GM23338 (cell line): ENCODE measurements at regions not wholly inside any gene's neighbourhood (a gene's known extent, or its start where the extent isn't known, plus 50 kb on each side); places are given as distances from the start of the nearest gene placed in this dataset.

Experiments
- ATAC-seq: fragments of 200-7000 bp; cut with Tn5 transposase; 3 replicates; pipeline ENCODE4 v1.9.1; 2020
- DNase-seq: peaks from one replicate; pipeline ENCODE4 v3.0.0-alpha.2; 2015; ENCODE audit warnings: low spot score
- H2AFZ ChIP-seq: fragments of 200-600 bp; sonication (generic); 2 replicates; pipeline ENCODE4 v1.8.0; 2016; ENCODE audit warnings: antibody characterized with exemption, mild to moderate bottlenecking, moderate library complexity
- H3F3A ChIP-seq: fragments of 200-600 bp; sonication (generic); replicated peaks from 2 replicates; pipeline ENCODE4 v1.8.0; 2017; ENCODE audit warnings: antibody characterized with exemption, mixed run types, low read depth
- H3K27ac ChIP-seq: fragments of 200-600 bp; sonication (generic); 2 replicates; pipeline ENCODE4 v1.6.1; 2016; ENCODE audit warnings: low read depth
- H3K27me3 ChIP-seq: fragments of 200-600 bp; sonication (generic); 2 replicates; pipeline ENCODE4 v1.8.0; 2016; ENCODE audit warnings: mild to moderate bottlenecking, mixed run types, moderate library complexity; ENCODE audit not compliant: insufficient read depth
- H3K36me3 ChIP-seq: fragments of 200-600 bp; sonication (generic); 2 replicates; pipeline ENCODE4 v1.8.0; 2016; ENCODE audit warnings: mild to moderate bottlenecking; ENCODE audit not compliant: insufficient read depth
- H3K4me1 ChIP-seq: fragments of 200-600 bp; sonication (generic); 2 replicates; pipeline ENCODE4 v1.8.0; 2016; ENCODE audit warnings: mild to moderate bottlenecking, moderate library complexity; ENCODE audit not compliant: insufficient read depth
- H3K4me2 ChIP-seq: fragments of 200-600 bp; sonication (generic); 2 replicates; pipeline ENCODE4 v1.7.1; 2017; ENCODE audit warnings: mixed run types
- H3K4me3 ChIP-seq: fragments of 200-600 bp; sonication (generic); 2 replicates; pipeline ENCODE4 v1.6.1; 2016; ENCODE audit warnings: mixed run types
- H3K79me2 ChIP-seq: fragments of 200-600 bp; sonication (generic); replicated peaks from 2 replicates; pipeline ENCODE4 v1.8.0; 2017; ENCODE audit warnings: mild to moderate bottlenecking; ENCODE audit not compliant: insufficient read depth
- H3K9me2 ChIP-seq: fragments of 200-600 bp; sonication (generic); 2 replicates; pipeline ENCODE4 v1.8.0; 2017; ENCODE audit not compliant: insufficient read depth
- H4K20me1 ChIP-seq: fragments of 200-600 bp; sonication (generic); replicated peaks from 2 replicates; pipeline ENCODE4 v1.8.0; 2017; ENCODE audit warnings: mild to moderate bottlenecking; ENCODE audit not compliant: insufficient read depth
- H3K27ac Mint-ChIP-seq: 2 replicates; pipeline ENCODE4 v1.8.0; 2020; ENCODE audit warnings: inconsistent platforms, mild to moderate bottlenecking, moderate library complexity, mixed read lengths
- H3K27me3 Mint-ChIP-seq: 3 replicates; pipeline ENCODE4 v1.8.0; 2022; ENCODE audit warnings: low read depth, mild to moderate bottlenecking, moderate library complexity, mixed read lengths, inconsistent platforms; ENCODE audit not compliant: insufficient read depth, poor library complexity
- H3K36me3 Mint-ChIP-seq: 3 replicates; pipeline ENCODE4 v1.8.0; 2021; ENCODE audit warnings: low read depth, mild to moderate bottlenecking, inconsistent platforms, moderate library complexity, mixed read lengths
- H3K4me1 Mint-ChIP-seq: 3 replicates; pipeline ENCODE4 v1.8.0; 2020; ENCODE audit warnings: mild to moderate bottlenecking, inconsistent platforms, mixed read lengths
- H3K4me3 Mint-ChIP-seq: 3 replicates; pipeline ENCODE4 v1.8.0; 2021; ENCODE audit warnings: moderate library complexity, mild to moderate bottlenecking, inconsistent platforms, mixed read lengths
- H3K9me3 Mint-ChIP-seq: 3 replicates; pipeline ENCODE4 v1.8.0; 2020; ENCODE audit warnings: moderate library complexity, mild to moderate bottlenecking, inconsistent platforms, mixed read lengths
- CREB1 ChIP-seq: fragments of 250-450 bp; sonication (Bioruptor Pico); IDR thresholded peaks from 2 replicates; pipeline ENCODE4 v1.5.0; 2020; ENCODE audit warnings: low read depth, mild to moderate bottlenecking, moderate library complexity
- CTCF ChIP-seq, 2 experiments: fragments of 200-600 bp in 1 of 2; sonication (generic) in 1 of 2; conservative IDR thresholded peaks; 2 replicates each; pipeline versions ENCODE4 v1.5.1 to v1.6.1; 2016 to 2017; ENCODE audit warnings: antibody characterized with exemption in 2 of 2, low read depth in 2 of 2, mild to moderate bottlenecking in 2 of 2, moderate library complexity in 1 of 2
- EZH2 ChIP-seq: fragments of 200-600 bp; sonication (generic); IDR thresholded peaks from one replicate; pipeline ENCODE4 v1.8.0; 2017; ENCODE audit warnings: antibody characterized with exemption, mild to moderate bottlenecking, low read depth; ENCODE audit not compliant: unreplicated experiment
- EZH2phosphoT487 ChIP-seq: fragments of 200-600 bp; sonication (generic); IDR thresholded peaks from one replicate; pipeline ENCODE4 v1.8.1; 2018; ENCODE audit warnings: antibody characterized with exemption; ENCODE audit not compliant: unreplicated experiment
- JUNB ChIP-seq: IDR thresholded peaks from one replicate; pipeline ENCODE4 v1.6.1; 2016; ENCODE audit warnings: antibody characterized with exemption; ENCODE audit not compliant: unreplicated experiment
- NANOG ChIP-seq: IDR thresholded peaks from 2 replicates; pipeline ENCODE4 v1.6.1; 2016; ENCODE audit warnings: antibody characterized with exemption, borderline replicate concordance
- POLR2AphosphoS5 ChIP-seq: IDR thresholded peaks from 2 replicates; pipeline ENCODE4 v1.6.1; 2016; ENCODE audit warnings: antibody characterized with exemption, low read depth
- STAT1 ChIP-seq: IDR thresholded peaks from one replicate; pipeline ENCODE4 v1.6.1; 2016; ENCODE audit warnings: antibody characterized with exemption; ENCODE audit not compliant: unreplicated experiment
- ZNF114 ChIP-seq: fragments of 250-450 bp; sonication (Bioruptor Pico); IDR thresholded peaks from 2 replicates; pipeline ENCODE4 v1.5.0; 2020; ENCODE audit warnings: mild to moderate bottlenecking, moderate library complexity
- ZNF331 ChIP-seq: fragments of 250-450 bp; sonication (Bioruptor Pico); IDR thresholded peaks from 2 replicates; pipeline ENCODE4 v1.5.0; 2020; ENCODE audit warnings: low read depth, mild to moderate bottlenecking, moderate library complexity
- TF ChIP-seq, protein P1 (sequence below): IDR thresholded peaks from one replicate; pipeline ENCODE4 v1.6.1; 2018; ENCODE audit warnings: antibody characterized with exemption; ENCODE audit not compliant: unreplicated experiment
- TF ChIP-seq, protein P2 (sequence below): IDR thresholded peaks from 2 replicates; pipeline ENCODE4 v1.6.1; 2016; ENCODE audit warnings: antibody characterized with exemption
- TF ChIP-seq, protein P3 (sequence below): fragments of 250-450 bp; sonication (Bioruptor Pico); IDR thresholded peaks from 2 replicates; pipeline ENCODE4 v1.5.0; 2020; ENCODE audit warnings: mild to moderate bottlenecking, moderate library complexity

DNA sequence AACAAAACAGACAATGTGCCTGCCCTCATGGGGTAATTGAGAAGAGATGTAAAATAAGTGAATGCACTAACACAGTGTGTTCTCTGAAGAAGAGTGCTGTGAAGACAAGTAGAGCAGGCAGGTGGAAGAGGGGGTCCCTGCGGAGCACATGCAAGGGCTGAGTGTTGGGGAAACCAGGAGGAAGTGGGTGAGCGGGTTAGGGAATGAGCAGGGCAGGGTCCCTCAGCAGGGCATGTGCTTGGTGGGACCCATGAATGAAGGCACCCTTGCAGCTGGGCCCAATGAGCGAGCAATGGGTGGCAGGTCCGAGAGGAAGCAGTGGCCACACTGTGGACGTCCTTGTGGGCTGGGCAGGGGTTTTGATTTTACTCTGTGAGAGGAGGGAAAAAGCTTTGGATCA is 376.6 kb upstream of the COBL start:
- Histone ChIP-seq H3K27me3 (no peaks in the 10 kb centered on the region), H3K36me3 (no peaks in the 10 kb centered on the region), H3K27ac (no peak overlapping the region), H3K9me2 (0 out of 2 replicates have a peak, but pooled peaks cover 2% of the 10 kb centered on the region), H3K4me1 (no peaks in the 10 kb centered on the region; the same call in 1 of the 2 replicates), H3K4me2 (no peak overlapping the region), H3K4me3 (no peak overlapping the region), H4K20me1 (no peaks in the 10 kb centered on the region), H2AFZ (no peak overlapping the region), H3K79me2 (no peaks in the 10 kb centered on the region), H3F3A (no peaks in the 10 kb centered on the region)
- Mint-ChIP-seq H3K4me1 (peaks cover 7% of the 10 kb centered on the region; the same call in 2 of the 3 replicates), H3K27ac (peak overlapping the region; percentile 23; the same call in 1 of the 2 replicates), H3K9me3 (no peaks in the 10 kb centered on the region), H3K36me3 (no peaks in the 10 kb centered on the region), H3K4me3 (no peak overlapping the region), H3K27me3 (no peaks in the 10 kb centered on the region)
- TF ChIP-seq ZNF331 (CRISPR knock-in tag) (no peak), CREB1 (no peak), JUNB (no peak), ZNF114 (CRISPR knock-in tag) (no peak), NANOG (no peak), EZH2 (no peak), STAT1 (no peak), CTCF (conservative IDR thresholded peaks at IDR 0.05; ENCODE audit: low read depth in 2 of 2) (no peak), EZH2phosphoT487 (no peak), POLR2AphosphoS5 (no peak)
- TF ChIP-seq, protein P1, sequence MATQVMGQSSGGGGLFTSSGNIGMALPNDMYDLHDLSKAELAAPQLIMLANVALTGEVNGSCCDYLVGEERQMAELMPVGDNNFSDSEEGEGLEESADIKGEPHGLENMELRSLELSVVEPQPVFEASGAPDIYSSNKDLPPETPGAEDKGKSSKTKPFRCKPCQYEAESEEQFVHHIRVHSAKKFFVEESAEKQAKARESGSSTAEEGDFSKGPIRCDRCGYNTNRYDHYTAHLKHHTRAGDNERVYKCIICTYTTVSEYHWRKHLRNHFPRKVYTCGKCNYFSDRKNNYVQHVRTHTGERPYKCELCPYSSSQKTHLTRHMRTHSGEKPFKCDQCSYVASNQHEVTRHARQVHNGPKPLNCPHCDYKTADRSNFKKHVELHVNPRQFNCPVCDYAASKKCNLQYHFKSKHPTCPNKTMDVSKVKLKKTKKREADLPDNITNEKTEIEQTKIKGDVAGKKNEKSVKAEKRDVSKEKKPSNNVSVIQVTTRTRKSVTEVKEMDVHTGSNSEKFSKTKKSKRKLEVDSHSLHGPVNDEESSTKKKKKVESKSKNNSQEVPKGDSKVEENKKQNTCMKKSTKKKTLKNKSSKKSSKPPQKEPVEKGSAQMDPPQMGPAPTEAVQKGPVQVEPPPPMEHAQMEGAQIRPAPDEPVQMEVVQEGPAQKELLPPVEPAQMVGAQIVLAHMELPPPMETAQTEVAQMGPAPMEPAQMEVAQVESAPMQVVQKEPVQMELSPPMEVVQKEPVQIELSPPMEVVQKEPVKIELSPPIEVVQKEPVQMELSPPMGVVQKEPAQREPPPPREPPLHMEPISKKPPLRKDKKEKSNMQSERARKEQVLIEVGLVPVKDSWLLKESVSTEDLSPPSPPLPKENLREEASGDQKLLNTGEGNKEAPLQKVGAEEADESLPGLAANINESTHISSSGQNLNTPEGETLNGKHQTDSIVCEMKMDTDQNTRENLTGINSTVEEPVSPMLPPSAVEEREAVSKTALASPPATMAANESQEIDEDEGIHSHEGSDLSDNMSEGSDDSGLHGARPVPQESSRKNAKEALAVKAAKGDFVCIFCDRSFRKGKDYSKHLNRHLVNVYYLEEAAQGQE, result no peak
- TF ChIP-seq, protein P2, sequence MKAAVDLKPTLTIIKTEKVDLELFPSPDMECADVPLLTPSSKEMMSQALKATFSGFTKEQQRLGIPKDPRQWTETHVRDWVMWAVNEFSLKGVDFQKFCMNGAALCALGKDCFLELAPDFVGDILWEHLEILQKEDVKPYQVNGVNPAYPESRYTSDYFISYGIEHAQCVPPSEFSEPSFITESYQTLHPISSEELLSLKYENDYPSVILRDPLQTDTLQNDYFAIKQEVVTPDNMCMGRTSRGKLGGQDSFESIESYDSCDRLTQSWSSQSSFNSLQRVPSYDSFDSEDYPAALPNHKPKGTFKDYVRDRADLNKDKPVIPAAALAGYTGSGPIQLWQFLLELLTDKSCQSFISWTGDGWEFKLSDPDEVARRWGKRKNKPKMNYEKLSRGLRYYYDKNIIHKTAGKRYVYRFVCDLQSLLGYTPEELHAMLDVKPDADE, result no peak
- TF ChIP-seq, protein P3, sequence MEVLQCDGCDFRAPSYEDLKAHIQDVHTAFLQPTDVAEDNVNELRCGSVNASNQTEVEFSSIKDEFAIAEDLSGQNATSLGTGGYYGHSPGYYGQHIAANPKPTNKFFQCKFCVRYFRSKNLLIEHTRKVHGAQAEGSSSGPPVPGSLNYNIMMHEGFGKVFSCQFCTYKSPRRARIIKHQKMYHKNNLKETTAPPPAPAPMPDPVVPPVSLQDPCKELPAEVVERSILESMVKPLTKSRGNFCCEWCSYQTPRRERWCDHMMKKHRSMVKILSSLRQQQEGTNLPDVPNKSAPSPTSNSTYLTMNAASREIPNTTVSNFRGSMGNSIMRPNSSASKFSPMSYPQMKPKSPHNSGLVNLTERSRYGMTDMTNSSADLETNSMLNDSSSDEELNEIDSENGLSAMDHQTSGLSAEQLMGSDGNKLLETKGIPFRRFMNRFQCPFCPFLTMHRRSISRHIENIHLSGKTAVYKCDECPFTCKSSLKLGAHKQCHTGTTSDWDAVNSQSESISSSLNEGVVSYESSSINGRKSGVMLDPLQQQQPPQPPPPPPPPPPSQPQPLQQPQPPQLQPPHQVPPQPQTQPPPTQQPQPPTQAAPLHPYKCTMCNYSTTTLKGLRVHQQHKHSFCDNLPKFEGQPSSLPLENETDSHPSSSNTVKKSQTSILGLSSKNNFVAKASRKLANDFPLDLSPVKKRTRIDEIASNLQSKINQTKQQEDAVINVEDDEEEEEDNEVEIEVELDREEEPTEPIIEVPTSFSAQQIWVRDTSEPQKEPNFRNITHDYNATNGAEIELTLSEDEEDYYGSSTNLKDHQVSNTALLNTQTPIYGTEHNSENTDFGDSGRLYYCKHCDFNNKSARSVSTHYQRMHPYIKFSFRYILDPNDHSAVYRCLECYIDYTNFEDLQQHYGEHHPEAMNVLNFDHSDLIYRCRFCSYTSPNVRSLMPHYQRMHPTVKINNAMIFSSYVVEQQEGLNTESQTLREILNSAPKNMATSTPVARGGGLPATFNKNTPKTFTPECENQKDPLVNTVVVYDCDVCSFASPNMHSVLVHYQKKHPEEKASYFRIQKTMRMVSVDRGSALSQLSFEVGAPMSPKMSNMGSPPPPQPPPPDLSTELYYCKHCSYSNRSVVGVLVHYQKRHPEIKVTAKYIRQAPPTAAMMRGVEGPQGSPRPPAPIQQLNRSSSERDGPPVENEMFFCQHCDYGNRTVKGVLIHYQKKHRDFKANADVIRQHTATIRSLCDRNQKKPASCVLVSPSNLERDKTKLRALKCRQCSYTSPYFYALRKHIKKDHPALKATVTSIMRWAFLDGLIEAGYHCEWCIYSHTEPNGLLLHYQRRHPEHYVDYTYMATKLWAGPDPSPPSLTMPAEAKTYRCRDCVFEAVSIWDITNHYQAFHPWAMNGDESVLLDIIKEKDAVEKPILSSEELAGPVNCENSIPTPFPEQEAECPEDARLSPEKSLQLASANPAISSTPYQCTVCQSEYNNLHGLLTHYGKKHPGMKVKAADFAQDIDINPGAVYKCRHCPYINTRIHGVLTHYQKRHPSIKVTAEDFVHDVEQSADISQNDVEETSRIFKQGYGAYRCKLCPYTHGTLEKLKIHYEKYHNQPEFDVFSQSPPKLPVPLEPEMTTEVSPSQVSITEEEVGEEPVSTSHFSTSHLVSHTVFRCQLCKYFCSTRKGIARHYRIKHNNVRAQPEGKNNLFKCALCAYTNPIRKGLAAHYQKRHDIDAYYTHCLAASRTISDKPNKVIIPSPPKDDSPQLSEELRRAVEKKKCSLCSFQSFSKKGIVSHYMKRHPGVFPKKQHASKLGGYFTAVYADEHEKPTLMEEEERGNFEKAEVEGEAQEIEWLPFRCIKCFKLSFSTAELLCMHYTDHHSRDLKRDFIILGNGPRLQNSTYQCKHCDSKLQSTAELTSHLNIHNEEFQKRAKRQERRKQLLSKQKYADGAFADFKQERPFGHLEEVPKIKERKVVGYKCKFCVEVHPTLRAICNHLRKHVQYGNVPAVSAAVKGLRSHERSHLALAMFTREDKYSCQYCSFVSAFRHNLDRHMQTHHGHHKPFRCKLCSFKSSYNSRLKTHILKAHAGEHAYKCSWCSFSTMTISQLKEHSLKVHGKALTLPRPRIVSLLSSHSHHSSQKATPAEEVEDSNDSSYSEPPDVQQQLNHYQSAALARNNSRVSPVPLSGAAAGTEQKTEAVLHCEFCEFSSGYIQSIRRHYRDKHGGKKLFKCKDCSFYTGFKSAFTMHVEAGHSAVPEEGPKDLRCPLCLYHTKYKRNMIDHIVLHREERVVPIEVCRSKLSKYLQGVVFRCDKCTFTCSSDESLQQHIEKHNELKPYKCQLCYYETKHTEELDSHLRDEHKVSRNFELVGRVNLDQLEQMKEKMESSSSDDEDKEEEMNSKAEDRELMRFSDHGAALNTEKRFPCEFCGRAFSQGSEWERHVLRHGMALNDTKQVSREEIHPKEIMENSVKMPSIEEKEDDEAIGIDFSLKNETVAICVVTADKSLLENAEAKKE (CRISPR knock-in tag), result no peak
- DNase-seq, result no peak
- no peak for ATAC-seq
